ENCODE measurements at regions not wholly inside any gene's neighbourhood (a gene's known extent, or its start where the extent isn't known, plus 50 kb on each side); places are given as distances from the start of the nearest gene placed in this dataset.

DNA sequence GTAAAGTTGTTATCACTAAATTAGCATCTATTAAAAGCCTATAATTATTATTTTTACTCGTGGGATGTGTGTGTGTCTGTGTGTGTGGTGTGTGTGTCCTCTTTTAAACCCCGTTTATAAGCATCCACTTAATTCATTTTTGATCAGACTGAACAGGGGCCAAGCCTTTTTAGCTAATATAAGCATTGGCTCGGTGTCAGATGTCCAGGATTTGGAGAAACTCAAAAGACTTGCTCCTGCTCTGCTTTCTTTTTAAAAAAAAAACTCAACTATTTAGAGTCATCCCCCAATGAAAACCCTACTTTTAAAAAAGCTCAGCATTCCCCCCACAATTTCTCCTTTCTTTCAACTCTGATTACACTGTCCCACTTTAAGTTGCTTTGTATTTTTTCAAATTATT is 459.3 kb upstream of the MAF start:
- no peak for ATAC-seq (ENCODE audit: low read depth)
- intact Hi-C loops (cut with micrococcal nuclease): no loop called here
- 80% methylated on average over 1 of the region's 3 CpGs for WGBS (ENCODE audit: insufficient coverage)

DNA sequence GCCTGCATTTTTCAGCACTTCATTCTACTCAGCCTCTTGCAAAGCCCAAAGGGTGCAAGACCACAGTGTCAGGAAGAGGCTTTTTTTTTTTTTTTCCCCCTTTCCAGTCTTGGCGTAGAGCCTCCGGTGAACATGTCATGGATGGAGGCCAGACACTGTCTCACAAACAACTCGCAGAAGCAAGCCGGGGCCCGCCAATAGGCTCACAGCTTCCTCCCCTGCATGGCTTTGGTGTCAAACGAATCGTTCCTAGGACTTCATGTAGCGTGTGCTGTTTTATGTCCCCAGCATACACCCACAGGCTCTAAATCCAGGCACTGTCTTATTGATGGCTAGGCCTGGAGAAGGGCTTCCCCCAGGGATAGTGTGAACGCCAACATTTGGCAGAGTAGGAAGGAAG is 457.7 kb upstream of the MAF start:
- H4K20me1 ChIP-seq (ENCODE audit: control insufficient read depth, insufficient read depth, low read length, poor library complexity, severe bottlenecking): no peaks in the 10 kb centered on the region
- no peak overlapping the region for H2AFZ ChIP-seq (ENCODE audit: insufficient read depth, low read depth, low read length, poor library complexity, severe bottlenecking)
- TF ChIP-seq EZH2 (IDR thresholded peaks at IDR 0.05; ENCODE audit: borderline replicate concordance, insufficient read depth, low read depth, low read length, poor library complexity, severe bottlenecking): no peak
- TF ChIP-seq, protein P1, sequence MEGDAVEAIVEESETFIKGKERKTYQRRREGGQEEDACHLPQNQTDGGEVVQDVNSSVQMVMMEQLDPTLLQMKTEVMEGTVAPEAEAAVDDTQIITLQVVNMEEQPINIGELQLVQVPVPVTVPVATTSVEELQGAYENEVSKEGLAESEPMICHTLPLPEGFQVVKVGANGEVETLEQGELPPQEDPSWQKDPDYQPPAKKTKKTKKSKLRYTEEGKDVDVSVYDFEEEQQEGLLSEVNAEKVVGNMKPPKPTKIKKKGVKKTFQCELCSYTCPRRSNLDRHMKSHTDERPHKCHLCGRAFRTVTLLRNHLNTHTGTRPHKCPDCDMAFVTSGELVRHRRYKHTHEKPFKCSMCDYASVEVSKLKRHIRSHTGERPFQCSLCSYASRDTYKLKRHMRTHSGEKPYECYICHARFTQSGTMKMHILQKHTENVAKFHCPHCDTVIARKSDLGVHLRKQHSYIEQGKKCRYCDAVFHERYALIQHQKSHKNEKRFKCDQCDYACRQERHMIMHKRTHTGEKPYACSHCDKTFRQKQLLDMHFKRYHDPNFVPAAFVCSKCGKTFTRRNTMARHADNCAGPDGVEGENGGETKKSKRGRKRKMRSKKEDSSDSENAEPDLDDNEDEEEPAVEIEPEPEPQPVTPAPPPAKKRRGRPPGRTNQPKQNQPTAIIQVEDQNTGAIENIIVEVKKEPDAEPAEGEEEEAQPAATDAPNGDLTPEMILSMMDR (IDR thresholded peaks at IDR 0.05): no peak
- H3K4me3 ChIP-seq (ENCODE audit: control extremely low read depth in 1 of 5, extremely low read depth in 1 of 5, insufficient read depth in 1 of 5, low read depth in 2 of 5, low read length in 4 of 5): no peak overlapping the region
- no peaks in the 10 kb centered on the region for H3K4me1 Mint-ChIP-seq
- ChIA-PET CTCF (no interaction called here), POLR2A (no interaction called here)
- no peaks in the 10 kb centered on the region for H3K36me3 ChIP-seq (replicated peaks in 1 of 2; ENCODE audit: control extremely low read depth in 1 of 2, control insufficient read depth in 1 of 2, extremely low read depth in 1 of 2, insufficient read depth in 2 of 2, low read length in 1 of 2)
- H3K4me3 Mint-ChIP-seq: no peak overlapping the region
- no peak overlapping the region for H3K4me2 ChIP-seq (replicated peaks; ENCODE audit: low read depth, low read length, poor library complexity, severe bottlenecking)
- intact Hi-C loops (cut with micrococcal nuclease): no loop called here
- no peak overlapping the region for H3K9ac ChIP-seq (ENCODE audit: low read length)
- no peak overlapping the region for H3K27ac Mint-ChIP-seq
- no peaks in the 10 kb centered on the region for H3K4me1 ChIP-seq (ENCODE audit: control insufficient read depth in 2 of 2, insufficient read depth in 2 of 2, low read length in 2 of 2)
- no peaks in the 10 kb centered on the region for H3K9me3 Mint-ChIP-seq (ENCODE audit: insufficient read depth)
- H3K27me3 ChIP-seq (replicated peaks in 1 of 4; ENCODE audit: control extremely low read depth in 1 of 4, control insufficient read depth in 3 of 4, insufficient read depth in 4 of 4, low read length in 3 of 4): no peaks in the 10 kb centered on the region
- H3K27me3 Mint-ChIP-seq: no peaks in the 10 kb centered on the region
- DNase-seq (no peak), ATAC-seq (ENCODE audit: low read depth) (no peak)
- H3K79me2 ChIP-seq (ENCODE audit: control insufficient read depth, insufficient read depth, low read length): no peaks in the 10 kb centered on the region
- no peaks in the 10 kb centered on the region for H3K9me3 ChIP-seq (ENCODE audit: control extremely low read depth in 1 of 3, control insufficient read depth in 2 of 3, insufficient read depth in 1 of 3, low read length in 2 of 3)
- 91% methylated on average over 7 of the region's 9 CpGs for WGBS (ENCODE audit: insufficient coverage)
- H3K27ac ChIP-seq (ENCODE audit: low read length in 2 of 2): no peak overlapping the region

More for the DNA sequence above, 459.3 kb upstream of the MAF start:
- no peaks in the 10 kb centered on the region for H3K4me1 Mint-ChIP-seq
- Histone ChIP-seq H3K4me1 (ENCODE audit: control insufficient read depth in 2 of 2, insufficient read depth in 2 of 2, low read length in 2 of 2) (no peaks in the 10 kb centered on the region), H3K9ac (ENCODE audit: low read length) (no peak overlapping the region), H4K20me1 (ENCODE audit: control insufficient read depth, insufficient read depth, low read length, poor library complexity, severe bottlenecking) (no peaks in the 10 kb centered on the region), H3K4me3 (ENCODE audit: control extremely low read depth in 1 of 5, extremely low read depth in 1 of 5, insufficient read depth in 1 of 5, low read depth in 2 of 5, low read length in 4 of 5) (no peak overlapping the region), H2AFZ (ENCODE audit: insufficient read depth, low read depth, low read length, poor library complexity, severe bottlenecking) (no peak overlapping the region), H3K27me3 (replicated peaks in 1 of 4; ENCODE audit: control extremely low read depth in 1 of 4, control insufficient read depth in 3 of 4, insufficient read depth in 4 of 4, low read length in 3 of 4) (no peaks in the 10 kb centered on the region), H3K27ac (ENCODE audit: low read length in 2 of 2) (no peak overlapping the region), H3K9me3 (ENCODE audit: control extremely low read depth in 1 of 3, control insufficient read depth in 2 of 3, insufficient read depth in 1 of 3, low read length in 2 of 3) (no peaks in the 10 kb centered on the region), H3K4me2 (replicated peaks; ENCODE audit: low read depth, low read length, poor library complexity, severe bottlenecking) (no peak overlapping the region), H3K36me3 (replicated peaks in 1 of 2; ENCODE audit: control extremely low read depth in 1 of 2, control insufficient read depth in 1 of 2, extremely low read depth in 1 of 2, insufficient read depth in 2 of 2, low read length in 1 of 2) (no peaks in the 10 kb centered on the region), H3K79me2 (ENCODE audit: control insufficient read depth, insufficient read depth, low read length) (no peaks in the 10 kb centered on the region)
- ChIA-PET CTCF (no interaction called here), POLR2A (no interaction called here)
- H3K27ac Mint-ChIP-seq: no peak overlapping the region
- H3K27me3 Mint-ChIP-seq: no peaks in the 10 kb centered on the region
- no peaks in the 10 kb centered on the region for H3K9me3 Mint-ChIP-seq (ENCODE audit: insufficient read depth)
- TF ChIP-seq, protein P1 (IDR thresholded peaks at IDR 0.05): no peak
- no peak for TF ChIP-seq EZH2 (IDR thresholded peaks at IDR 0.05; ENCODE audit: borderline replicate concordance, insufficient read depth, low read depth, low read length, poor library complexity, severe bottlenecking)
- no peak overlapping the region for H3K4me3 Mint-ChIP-seq
- no peak for DNase-seq
